Left lung (tissue), 4 donors: ENCODE measurements at regions not wholly inside any gene's neighbourhood (a gene's known extent, or its start where the extent isn't known, plus 50 kb on each side); places are given as distances from the start of the nearest gene placed in this dataset.

Experiments used
- ATAC-seq: fragments of 200-7000 bp; cut with Tn5 transposase; one replicate; pipeline ENCODE4 v1.9.1; 2020; ENCODE audit warnings: moderate library complexity
- DNase-seq, 4 donors: peaks; one replicate each; pipeline ENCODE4 v3.0.0-alpha.2; 2013 to 2020
- H3K27ac ChIP-seq, 2 donors: fragments of 200-600 bp; sonication (generic) in 1 of 2; one replicate each; pipeline versions ENCODE4 v1.5.0 to v1.8.0; 2020 to 2021
- H3K27me3 ChIP-seq, 2 donors: fragments of 200-600 bp; sonication (generic) in 1 of 2; one replicate each; pipeline versions ENCODE4 v1.5.0 to v1.8.0; 2020 to 2021
- H3K36me3 ChIP-seq, 2 donors: fragments of 200-600 bp; sonication (generic) in 1 of 2; one replicate each; pipeline versions ENCODE4 v1.5.0 to v1.8.0; 2020 to 2021
- H3K4me1 ChIP-seq, 2 donors: fragments of 200-600 bp; one replicate each; pipeline ENCODE4 v1.8.0; 2021
- H3K4me3 ChIP-seq, 2 donors: fragments of 200-600 bp; sonication (generic) in 1 of 2; one replicate each; pipeline versions ENCODE4 v1.5.0 to v1.8.0; 2020 to 2021; ENCODE audit warnings: mild to moderate bottlenecking in 1 of 2
- H3K9me3 ChIP-seq, 2 donors: fragments of 200-600 bp; sonication (generic) in 1 of 2; one replicate each; pipeline versions ENCODE4 v1.5.0 to v1.8.0; 2020 to 2021
- intact Hi-C, 2 donors: fragments of 100-400 bp; cut with DNase I; formaldehyde crosslinking; loops; one replicate each; pipeline versions ENCODE4 v1.11.2 to v1.14.2; 2022
- TF ChIP-seq, protein P1 (sequence below), 2 donors: fragments of 200-600 bp; sonication (generic) in 1 of 2; IDR thresholded peaks; one replicate each; pipeline versions ENCODE4 v1.5.0 to v1.8.0; 2021; ENCODE audit warnings: antibody characterized with exemption in 2 of 2
- donor health status: DM: no; HTN: yes; CAD: no.
- donor health status: DM: no; HTN: no; CAD: no.

- DNase-seq, result peak in 1 of 4 donors; percentile 48
Observed at GRCh38 chr3:1710663-1711062, 388.0 kb upstream of the CNTN4 start.

GRCh38 chr3:1717524-1717923 is 381.1 kb upstream of the CNTN4 start:
- no peak overlapping the region for H3K4me3 ChIP-seq
- no peaks in the 10 kb centered on the region for H3K27me3 ChIP-seq
- H3K4me1 ChIP-seq, result no peaks in the 10 kb centered on the region
- TF ChIP-seq, protein P1, sequence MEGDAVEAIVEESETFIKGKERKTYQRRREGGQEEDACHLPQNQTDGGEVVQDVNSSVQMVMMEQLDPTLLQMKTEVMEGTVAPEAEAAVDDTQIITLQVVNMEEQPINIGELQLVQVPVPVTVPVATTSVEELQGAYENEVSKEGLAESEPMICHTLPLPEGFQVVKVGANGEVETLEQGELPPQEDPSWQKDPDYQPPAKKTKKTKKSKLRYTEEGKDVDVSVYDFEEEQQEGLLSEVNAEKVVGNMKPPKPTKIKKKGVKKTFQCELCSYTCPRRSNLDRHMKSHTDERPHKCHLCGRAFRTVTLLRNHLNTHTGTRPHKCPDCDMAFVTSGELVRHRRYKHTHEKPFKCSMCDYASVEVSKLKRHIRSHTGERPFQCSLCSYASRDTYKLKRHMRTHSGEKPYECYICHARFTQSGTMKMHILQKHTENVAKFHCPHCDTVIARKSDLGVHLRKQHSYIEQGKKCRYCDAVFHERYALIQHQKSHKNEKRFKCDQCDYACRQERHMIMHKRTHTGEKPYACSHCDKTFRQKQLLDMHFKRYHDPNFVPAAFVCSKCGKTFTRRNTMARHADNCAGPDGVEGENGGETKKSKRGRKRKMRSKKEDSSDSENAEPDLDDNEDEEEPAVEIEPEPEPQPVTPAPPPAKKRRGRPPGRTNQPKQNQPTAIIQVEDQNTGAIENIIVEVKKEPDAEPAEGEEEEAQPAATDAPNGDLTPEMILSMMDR (IDR thresholded peaks at IDR 0.05), result no peak
- H3K36me3 ChIP-seq, result no peaks in the 10 kb centered on the region
- H3K27ac ChIP-seq, result no peak overlapping the region
- DNase-seq (no peak), ATAC-seq (no peak)
- intact Hi-C loops, result no loop called here
- H3K9me3 ChIP-seq, result peaks cover 0 to 4% of the 10 kb centered on the region in 2 donors

More at GRCh38 chr3:1710663-1711062, 388.0 kb upstream of the CNTN4 start:
- Histone ChIP-seq H3K9me3 (peaks cover 0 to 22% of the 10 kb centered on the region in 2 donors), H3K27me3 (no peaks in the 10 kb centered on the region), H3K4me1 (no peaks in the 10 kb centered on the region), H3K4me3 (no peak overlapping the region), H3K27ac (no peak overlapping the region), H3K36me3 (no peaks in the 10 kb centered on the region)
- no peak for ATAC-seq
- TF ChIP-seq, protein P1 (IDR thresholded peaks at IDR 0.05), result no peak
- intact Hi-C loops, result no loop called here

- H3K4me3 ChIP-seq, result no peak overlapping the region
- no peaks in the 10 kb centered on the region for H3K36me3 ChIP-seq
- no peaks in the 10 kb centered on the region for H3K4me1 ChIP-seq
- DNase-seq (no peak), ATAC-seq (no peak)
- intact Hi-C loops, result no loop called here
- no peak overlapping the region for H3K27ac ChIP-seq
- TF ChIP-seq, protein P1 (IDR thresholded peaks at IDR 0.05), result no peak
- H3K9me3 ChIP-seq, result peaks cover 0 to 2% of the 10 kb centered on the region in 2 donors
- H3K27me3 ChIP-seq, result no peaks in the 10 kb centered on the region
Observed at GRCh38 chr3:1723726-1724125, 374.9 kb upstream of the CNTN4 start.

DNA sequence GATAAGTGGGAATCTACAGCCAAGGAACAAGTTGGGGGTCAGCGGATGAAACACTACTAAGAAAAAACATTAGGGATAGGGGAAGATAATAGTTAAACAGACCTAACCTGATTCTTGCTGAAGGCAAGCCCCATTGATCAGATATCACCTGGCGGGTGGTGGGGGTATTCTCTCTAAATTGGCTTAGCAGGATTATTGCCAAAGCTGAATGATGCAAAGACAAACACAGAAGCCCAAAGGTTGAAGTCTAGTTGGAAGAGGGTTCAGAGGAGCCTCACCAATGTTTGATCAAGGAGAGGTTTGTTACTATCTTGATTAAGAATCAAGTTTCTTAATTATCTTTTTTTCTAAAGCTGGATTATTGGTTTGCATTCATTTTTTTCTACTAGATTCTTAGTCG is 371.9 kb upstream of the CNTN4 start:
- no peak for DNase-seq
- TF ChIP-seq, protein P1 (IDR thresholded peaks at IDR 0.05), result no peak
- no peaks in the 10 kb centered on the region for H3K9me3 ChIP-seq

DNA sequence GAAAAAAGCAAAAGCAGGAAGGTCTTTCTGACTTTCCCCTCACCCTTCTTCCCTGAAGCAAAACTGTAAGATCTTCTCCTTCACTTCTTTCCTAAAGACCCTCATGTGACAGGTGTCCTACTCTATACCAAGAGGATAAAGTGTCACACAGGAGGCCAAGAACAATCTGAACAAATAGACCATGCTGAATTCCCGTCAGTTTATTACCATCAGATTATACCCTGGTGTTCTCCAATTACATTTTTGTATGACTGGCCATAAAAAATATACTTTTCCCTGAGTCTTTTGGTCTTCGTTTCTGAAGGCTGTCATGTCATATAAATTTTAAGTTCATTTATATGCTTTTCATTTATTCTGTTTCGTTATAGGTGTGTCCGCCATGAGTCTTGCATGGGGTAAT is 371.4 kb upstream of the CNTN4 start:
- Histone ChIP-seq H3K4me1 (no peaks in the 10 kb centered on the region), H3K36me3 (no peaks in the 10 kb centered on the region), H3K27me3 (no peaks in the 10 kb centered on the region), H3K27ac (no peak overlapping the region), H3K9me3 (no peaks in the 10 kb centered on the region), H3K4me3 (no peak overlapping the region)
- intact Hi-C loops, result no loop called here
- TF ChIP-seq, protein P1 (IDR thresholded peaks at IDR 0.05), result no peak
- ATAC-seq, result no peak
- DNase-seq, result no peak

More for the DNA sequence above, 371.9 kb upstream of the CNTN4 start:
- no peaks in the 10 kb centered on the region for H3K36me3 ChIP-seq
- no peak for ATAC-seq
- no peak overlapping the region for H3K27ac ChIP-seq
- H3K4me1 ChIP-seq, result no peaks in the 10 kb centered on the region
- H3K4me3 ChIP-seq, result no peak overlapping the region
- no peaks in the 10 kb centered on the region for H3K27me3 ChIP-seq
- intact Hi-C loops, result no loop called here
